ENCODE measurements at regions not wholly inside any gene's neighbourhood (a gene's known extent, or its start where the extent isn't known, plus 50 kb on each side); places are given as distances from the start of the nearest gene placed in this dataset.

GRCh38 chr5:158388021-158388420, 529.1 kb upstream of the CLINT1 start (continued):
- TF ChIP-seq BCL3 (IDR thresholded peaks at IDR 0.05; ENCODE audit: borderline replicate concordance, insufficient read depth, low read depth, low read length, poor library complexity, severe bottlenecking) (no peak), POLR2A (IDR thresholded peaks at IDR 0.05; ENCODE audit: low read depth, low read length) (no peak), BMI1 (IDR thresholded peaks at IDR 0.05; ENCODE audit: borderline replicate concordance) (no peak), SIX5 (IDR thresholded peaks at IDR 0.05; ENCODE audit: low read depth, low read length, severe bottlenecking) (no peak), GATAD2B (conservative IDR thresholded peaks at IDR 0.05; ENCODE audit: low read depth) (no peak), SMAD5 (IDR thresholded peaks at IDR 0.05; ENCODE audit: low read depth) (no peak)

GRCh38 chr5:158387499-158387898, 528.6 kb upstream of the CLINT1 start:
- TF ChIP-seq FOS (IDR thresholded peaks at IDR 0.05; ENCODE audit: borderline replicate concordance, extremely low read depth, insufficient read length) (no peak), CEBPB (IDR thresholded peaks at IDR 0.05; ENCODE audit: borderline replicate concordance in 1 of 2, low read depth in 2 of 2, low read length in 2 of 2) (no peak), SMAD5 (IDR thresholded peaks at IDR 0.05; ENCODE audit: low read depth) (no peak), REST (IDR thresholded peaks at IDR 0.05; ENCODE audit: low read depth, low read length) (no peak), EZH2 (IDR thresholded peaks at IDR 0.05; ENCODE audit: borderline replicate concordance, control insufficient read depth, low read depth, low read length) (no peak), POLR2AphosphoS2 (IDR thresholded peaks at IDR 0.05; ENCODE audit: low read depth, low read length) (no peak), SUPT20H (IDR thresholded peaks at IDR 0.05; ENCODE audit: borderline replicate concordance, control insufficient read depth, low read depth, low read length) (no peak), EED (IDR thresholded peaks at IDR 0.05; ENCODE audit: low read depth) (no peak), ATF7 (IDR thresholded peaks at IDR 0.05; ENCODE audit: low read depth) (no peak), RELA (IDR thresholded peaks at IDR 0.05; ENCODE audit: borderline replicate concordance, partially characterized antibody) (no peak), TAF1 (IDR thresholded peaks at IDR 0.05; ENCODE audit: borderline replicate concordance, low read depth, low read length) (no peak), STAT1 (conservative IDR thresholded peaks at IDR 0.05) (no peak), ZNF384 (IDR thresholded peaks at IDR 0.05; ENCODE audit: borderline replicate concordance, low read depth, low read length) (no peak)
- H3K79me2 ChIP-seq (ENCODE audit: control insufficient read depth, insufficient read depth, low read length) = no peaks in the 10 kb centered on the region
- DNase-seq (ENCODE audit: low read depth, low spot score) (no peak), FAIRE-seq (no peak), ATAC-seq (no peak)
- no peak overlapping the region for H3K27ac ChIP-seq (ENCODE audit: control insufficient read depth, insufficient read depth)
- RAD21 ChIA-PET (ENCODE audit: unreplicated experiment) = interaction anchor here (0.7 to 1.6 kb wide), 2 partner anchors 11 to 34 kb away, joined by 3 read pairs; no protein-coding TSS in a partner anchor
- POLR2A ChIA-PET = interaction anchor here (0.7 to 0.8 kb wide), 2 partner anchors 22 to 665 kb away, joined by 3 read pairs; no protein-coding TSS in a partner anchor
- in situ Hi-C loops (cut with MboI) = no loop called here
- H4K20me1 ChIP-seq (ENCODE audit: control insufficient read depth, insufficient read depth) = no peaks in the 10 kb centered on the region
- BruUV-seq (replicated peaks) = no TSS peak
- SMC1A ChIA-PET (ENCODE audit: uncharacterized antibody, unreplicated experiment) = interaction anchor here (0.6 to 1.6 kb wide), 5 partner anchors 13 to 175 kb away, joined by 3 to 6 read pairs (median 3); no protein-coding TSS in a partner anchor
- no peak overlapping the region for H3K9ac ChIP-seq (ENCODE audit: control insufficient read depth, insufficient read depth, low read length)
- CTCF ChIA-PET = interaction anchor here (0.6 kb wide), 1 partner anchor 30 kb away, joined by 3 read pairs; no protein-coding TSS in a partner anchor
- H2AFZ ChIP-seq (ENCODE audit: control insufficient read depth, low read depth, low read length) = no peak overlapping the region
- H3K4me1 ChIP-seq (ENCODE audit: control insufficient read depth, insufficient read depth, low read length) = no peaks in the 10 kb centered on the region; the same call in 1 of the 2 replicates
- H3K4me2 ChIP-seq (ENCODE audit: control insufficient read depth, insufficient read depth) = no peak overlapping the region
- H3K4me3 ChIP-seq = no peak overlapping the region
- H3K36me3 ChIP-seq (ENCODE audit: control insufficient read depth in 2 of 2, insufficient read depth in 2 of 2, low read length in 1 of 2) = no peaks in the 10 kb centered on the region
- H3K27me3 ChIP-seq (replicated peaks in 1 of 2; ENCODE audit: control insufficient read depth in 2 of 2, insufficient read depth in 2 of 2, low read length in 1 of 2) = no peaks in the 10 kb centered on the region
- 0% methylated on average over 1 of the region's 1 CpG for WGBS (ENCODE audit: insufficient coverage, insufficient replicate concordance, low lambda C conversion rate, missing lambda C conversion rate)
- intact Hi-C loops (cut with micrococcal nuclease; ENCODE audit: unreplicated experiment) = no loop called here
- H3K9me3 ChIP-seq (replicated peaks; ENCODE audit: control insufficient read depth, insufficient read depth, low read length) = peaks cover 5% of the 10 kb centered on the region; the same call in 1 of the 3 replicates
